ENCODE measurements at regions not wholly inside any gene's neighbourhood (a gene's known extent, or its start where the extent isn't known, plus 50 kb on each side); places are given as distances from the start of the nearest gene placed in this dataset.
A peak's percentile ranks its signal among the peaks of the same experiment; 100 is the strongest.

GRCh38 chr5:57828221-57828620, 345.6 kb upstream of the ACTBL2 start:
- DNase-seq (ENCODE audit: low read depth): no peak
- TF ChIP-seq CTCF (conservative IDR thresholded peaks at IDR 0.05; ENCODE audit: low read depth, low read length): no peak
- H3K4me3 ChIP-seq (ENCODE audit: low read length): no peak overlapping the region

- no peak overlapping the region for H3K4me3 ChIP-seq (ENCODE audit: low read length)
- TF ChIP-seq CTCF (conservative IDR thresholded peaks at IDR 0.05; ENCODE audit: low read depth, low read length): no peak
- peak; percentile 97 for DNase-seq (ENCODE audit: low read depth)
Observed at GRCh38 chr5:57825031-57825686, 342.5 kb upstream of the ACTBL2 start.

DNA sequence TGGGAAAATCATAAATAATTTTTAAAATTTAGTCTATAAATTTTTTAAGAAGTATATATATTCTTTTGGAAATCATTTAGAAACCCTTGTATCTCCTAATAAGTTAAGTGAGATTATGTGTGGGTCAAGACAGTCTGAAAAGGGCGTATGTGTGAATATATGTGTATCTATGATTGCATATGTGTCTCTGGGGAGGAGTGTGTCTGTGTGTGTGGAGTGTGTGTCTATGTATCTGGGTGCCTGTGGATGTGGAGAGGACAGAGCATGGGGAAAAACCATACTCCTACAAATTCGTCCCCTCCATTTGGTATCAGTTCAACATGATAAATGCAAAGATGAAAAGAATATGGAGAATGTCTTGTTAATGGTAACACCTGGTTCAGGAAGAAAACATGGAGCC, 342.0 kb upstream of the ACTBL2 start:
- TF ChIP-seq CTCF (conservative IDR thresholded peaks at IDR 0.05; ENCODE audit: low read depth, low read length): no peak
- no peak for DNase-seq (ENCODE audit: low read depth)
- no peak overlapping the region for H3K4me3 ChIP-seq (ENCODE audit: low read length)

- no peak for DNase-seq (ENCODE audit: low read depth)
- H3K4me3 ChIP-seq (ENCODE audit: low read length): no peak overlapping the region
- no peak for TF ChIP-seq CTCF (conservative IDR thresholded peaks at IDR 0.05; ENCODE audit: low read depth, low read length)
Observed at GRCh38 chr5:57824047-57824446, 341.4 kb upstream of the ACTBL2 start.

DNA sequence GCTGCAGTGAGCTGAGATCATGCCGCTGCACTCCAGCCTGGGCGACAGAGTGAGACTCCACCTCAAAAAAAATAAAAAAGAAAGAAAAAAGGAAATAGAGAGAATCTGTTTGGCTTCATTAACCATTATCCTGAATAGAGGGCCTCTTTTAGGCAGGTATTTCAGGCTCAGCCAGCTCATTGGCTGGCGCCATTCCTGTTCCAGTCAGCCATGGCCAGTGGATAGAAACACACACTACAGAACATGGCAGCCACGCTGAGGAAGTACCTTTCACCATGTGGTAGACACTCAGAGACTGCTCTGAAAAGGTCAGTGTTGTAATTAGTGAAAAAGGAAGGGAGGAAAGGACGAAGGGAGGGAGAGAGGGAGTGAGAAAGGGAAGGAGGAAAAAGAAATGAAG, 340.0 kb upstream of the ACTBL2 start:
- TF ChIP-seq CTCF (conservative IDR thresholded peaks at IDR 0.05; ENCODE audit: low read depth, low read length): no peak
- DNase-seq (ENCODE audit: low read depth): no peak

GRCh38 chr5:57818397-57818796, 335.8 kb upstream of the ACTBL2 start:
- DNase-seq (ENCODE audit: low read depth): no peak
- no peak for TF ChIP-seq CTCF (conservative IDR thresholded peaks at IDR 0.05; ENCODE audit: low read depth, low read length)
- no peak overlapping the region for H3K4me3 ChIP-seq (ENCODE audit: low read length)

More for the DNA sequence above, 340.0 kb upstream of the ACTBL2 start:
- H3K4me3 ChIP-seq (ENCODE audit: low read length): no peak overlapping the region

GRCh38 chr5:57817924-57818323, 335.3 kb upstream of the ACTBL2 start:
- TF ChIP-seq CTCF (conservative IDR thresholded peaks at IDR 0.05; ENCODE audit: low read depth, low read length): no peak
- DNase-seq (ENCODE audit: low read depth): no peak
- no peak overlapping the region for H3K4me3 ChIP-seq (ENCODE audit: low read length)

Data from retinal pigment epithelial cell (primary cell).